IMR-90 (cell line): ENCODE measurements at regions not wholly inside any gene's neighbourhood (a gene's known extent, or its start where the extent isn't known, plus 50 kb on each side); places are given as distances from the start of the nearest gene placed in this dataset.

Experiments
- ATAC-seq: fragments of 200-7000 bp; cut with Tn5 transposase; 2 replicates; pipeline ENCODE4 v1.9.1; 2020; ENCODE audit warnings: low read depth, mild to moderate bottlenecking, moderate library complexity
- BruUV-seq: library from RNA; stranded (reverse); fragments of 400-500 nt; replicated peaks from 2 replicates; lab custom pipeline; 2021; lab: Mats Ljungman, UMichigan
- CTCF ChIA-PET: fragments of 300-600 bp; formaldehyde crosslinking; extraction: SDS; loops from one replicate; lab custom pipeline; 2021; ENCODE audit warnings: antibody characterized with exemption; lab: Yijun Ruan, JAX
- POLR2A ChIA-PET: fragments of 300-600 bp; sonication (Branson Sonifier 250); formaldehyde crosslinking; loops from one replicate; lab custom pipeline; 2022; ENCODE audit warnings: antibody characterized with exemption; ENCODE audit not compliant: unreplicated experiment; lab: Charles Lee
- DNase-seq: peaks from one replicate; pipeline ENCODE4 v3.0.0; 2013
- H2AFZ ChIP-seq: replicated peaks from 2 replicates; pipeline ENCODE3; 2013; ENCODE audit warnings: low read length, mild to moderate bottlenecking; ENCODE audit not compliant: poor library complexity
- H2AK5ac ChIP-seq: 2 replicates; pipeline ENCODE4 v1.6.1; 2013; ENCODE audit warnings: low read depth, low read length, inconsistent platforms
- H2AK9ac ChIP-seq: replicated peaks from 2 replicates; pipeline ENCODE3; 2013; ENCODE audit warnings: mild to moderate bottlenecking, low read depth, low read length, moderate library complexity; ENCODE audit not compliant: poor library complexity
- H2BK120ac ChIP-seq: 2 replicates; pipeline ENCODE4 v1.6.1; 2013; ENCODE audit warnings: low read depth, low read length, inconsistent platforms
- H2BK15ac ChIP-seq: 3 replicates; pipeline ENCODE4 v1.6.1; 2013; ENCODE audit warnings: low read depth, low read length, inconsistent platforms
- H2BK20ac ChIP-seq: 2 replicates; pipeline ENCODE4 v1.6.1; 2013; ENCODE audit warnings: low read depth, mild to moderate bottlenecking, inconsistent platforms, low read length, moderate library complexity
- H2BK5ac ChIP-seq: 2 replicates; pipeline ENCODE4 v1.6.1; 2013; ENCODE audit warnings: mild to moderate bottlenecking, low read depth, low read length, inconsistent platforms; ENCODE audit not compliant: poor library complexity, severe bottlenecking
- H3K14ac ChIP-seq: replicated peaks from 2 replicates; pipeline ENCODE4 v1.6.1; 2013; ENCODE audit warnings: low read depth, low read length, inconsistent platforms
- H3K18ac ChIP-seq: 2 replicates; pipeline ENCODE4 v1.6.1; 2013; ENCODE audit warnings: low read depth, low read length, control low read depth
- H3K23ac ChIP-seq: 2 replicates; pipeline ENCODE4 v1.6.1; 2013; ENCODE audit warnings: low read depth, low read length, inconsistent platforms
- H3K27ac ChIP-seq: 2 replicates; pipeline ENCODE4 v1.5.1; 2013; ENCODE audit warnings: mild to moderate bottlenecking, control low read depth, low read length; ENCODE audit not compliant: insufficient read depth
- H3K27me3 ChIP-seq: 2 replicates; pipeline ENCODE4 v1.6.1; 2013; ENCODE audit warnings: low read length; ENCODE audit not compliant: control insufficient read depth, insufficient read depth
- H3K36me3 ChIP-seq: 2 replicates; pipeline ENCODE4 v1.6.1; 2013; ENCODE audit warnings: low read length, mixed read lengths; ENCODE audit not compliant: control insufficient read depth, insufficient read depth
- H3K4ac ChIP-seq: 2 replicates; pipeline ENCODE4 v1.6.1; 2013; ENCODE audit warnings: low read depth, low read length, inconsistent platforms
- H3K4me1 ChIP-seq: 2 replicates; pipeline ENCODE4 v1.6.1; 2013; ENCODE audit warnings: low read length, mixed read lengths; ENCODE audit not compliant: control insufficient read depth, insufficient read depth
- H3K4me2 ChIP-seq: 2 replicates; pipeline ENCODE4 v1.6.1; 2013; ENCODE audit warnings: low read depth, mild to moderate bottlenecking, control low read depth, low read length, moderate library complexity
- H3K4me3 ChIP-seq: 2 replicates; pipeline ENCODE4 v1.5.1; 2013; ENCODE audit warnings: low read depth, mild to moderate bottlenecking, control low read depth, low read length, moderate library complexity; ENCODE audit not compliant: insufficient read depth
- H3K56ac ChIP-seq: 2 replicates; pipeline ENCODE4 v1.6.1; 2013; ENCODE audit warnings: low read length, inconsistent platforms; ENCODE audit not compliant: insufficient read depth; ENCODE audit errors: extremely low read depth
- H3K79me1 ChIP-seq, 2 experiments: 2 replicates each; pipeline ENCODE4 v1.6.1; 2013; ENCODE audit warnings: low read length in 2 of 2, inconsistent platforms in 1 of 2, low read depth in 1 of 2
- H3K9ac ChIP-seq: 2 replicates; pipeline ENCODE4 v1.6.1; 2013; ENCODE audit warnings: low read depth, low read length, control low read depth
- H3K9me1 ChIP-seq: 2 replicates; pipeline ENCODE4 v1.6.1; 2013; ENCODE audit warnings: low read length, inconsistent platforms; ENCODE audit not compliant: insufficient read depth
- H3K9me3 ChIP-seq: 2 replicates; pipeline ENCODE4 v1.6.1; 2013; ENCODE audit warnings: low read length; ENCODE audit not compliant: control insufficient read depth, insufficient read depth
- H4K20me1 ChIP-seq: 2 replicates; pipeline ENCODE4 v1.6.1; 2013; ENCODE audit warnings: low read length, inconsistent platforms; ENCODE audit not compliant: insufficient read depth
- H4K5ac ChIP-seq: 2 replicates; pipeline ENCODE4 v1.6.1; 2013; ENCODE audit warnings: mild to moderate bottlenecking, low read depth, low read length, control low read depth
- H4K8ac ChIP-seq, 2 experiments: 2 replicates each; pipeline ENCODE4 v1.6.1; 2013; ENCODE audit warnings: low read depth in 2 of 2, low read length in 2 of 2, control low read depth in 1 of 2, inconsistent platforms in 1 of 2
- H4K91ac ChIP-seq: 2 replicates; pipeline ENCODE4 v1.6.1; 2013; ENCODE audit warnings: low read depth, low read length, inconsistent platforms; ENCODE audit not compliant: insufficient read depth
- BHLHE40 ChIP-seq: fragments of 150-350 bp; IDR thresholded peaks from 2 replicates; pipeline ENCODE4 v1.6.1; 2016; ENCODE audit warnings: mild to moderate bottlenecking, low read depth, low read length
- CEBPB ChIP-seq: IDR thresholded peaks from 2 replicates; pipeline ENCODE4 v1.6.1; 2012; ENCODE audit warnings: low read depth, low read length, improper control_type of control experiment
- CHD1 ChIP-seq: IDR thresholded peaks from 2 replicates; pipeline ENCODE4 v1.6.1; 2012; ENCODE audit warnings: low read depth, low read length, improper control_type of control experiment
- CTCF ChIP-seq: conservative IDR thresholded peaks from 2 replicates; pipeline ENCODE4 v1.5.1; 2012; ENCODE audit warnings: mild to moderate bottlenecking, low read depth, low read length, improper control_type of control experiment
- FOS ChIP-seq: fragments of 150-350 bp; IDR thresholded peaks from 2 replicates; pipeline ENCODE4 v1.6.1; 2016; ENCODE audit warnings: low read depth, low read length
- MAFK ChIP-seq: IDR thresholded peaks from 2 replicates; pipeline ENCODE4 v1.6.1; 2012; ENCODE audit warnings: low read depth, low read length, improper control_type of control experiment
- MAZ ChIP-seq: IDR thresholded peaks from 2 replicates; pipeline ENCODE4 v1.6.1; 2012; ENCODE audit warnings: low read depth, mild to moderate bottlenecking, low read length, improper control_type of control experiment, moderate library complexity, borderline replicate concordance
- MXI1 ChIP-seq: IDR thresholded peaks from 2 replicates; pipeline ENCODE4 v1.6.1; 2012; ENCODE audit warnings: low read depth, mild to moderate bottlenecking, low read length, moderate library complexity, borderline replicate concordance
- NFE2L2 ChIP-seq: fragments of 150-350 bp; IDR thresholded peaks from 2 replicates; pipeline ENCODE4 v1.6.1; 2016; ENCODE audit warnings: low read depth, mild to moderate bottlenecking, low read length
- POLR2A ChIP-seq: IDR thresholded peaks from 2 replicates; pipeline ENCODE4 v1.6.1; 2012; ENCODE audit warnings: mild to moderate bottlenecking, low read depth, low read length
- RAD21 ChIP-seq: IDR thresholded peaks from 2 replicates; pipeline ENCODE4 v1.6.1; 2012; ENCODE audit warnings: low read length, improper control_type of control experiment
- RCOR1 ChIP-seq: IDR thresholded peaks from 2 replicates; pipeline ENCODE4 v1.6.1; 2012; ENCODE audit warnings: mild to moderate bottlenecking, low read length, improper control_type of control experiment; ENCODE audit not compliant: insufficient replicate concordance
- RFX5 ChIP-seq: IDR thresholded peaks from 2 replicates; pipeline ENCODE4 v1.8.0; 2012; ENCODE audit warnings: low read depth, mild to moderate bottlenecking, low read length, moderate library complexity
- SMC3 ChIP-seq: fragments of 150-350 bp; IDR thresholded peaks from 2 replicates; pipeline ENCODE4 v1.6.1; 2016; ENCODE audit warnings: low read depth, mild to moderate bottlenecking, antibody characterized with exemption, low read length, moderate library complexity
- WGBS, 2 experiments: methylation state at CpG; one replicate each; pipeline versions ENCODE4 v1.1.5 to v1.1.7; 2013; ENCODE audit warnings: missing lambda C conversion rate in 2 of 2; ENCODE audit not compliant: insufficient read length in 1 of 2; ENCODE audit errors: extremely low coverage in 2 of 2; 5-methylcytosine and 5-hydroxymethylcytosine counted together
- dilution Hi-C: fragments of 300-500 bp; cut with HindIII; formaldehyde crosslinking; loops from one replicate; pipeline ENCODE4 v1.14.3; 2018; ENCODE audit warnings: low sequenced_read_pairs; ENCODE audit not compliant: unreplicated experiment
- in situ Hi-C: fragments of 300-500 bp; cut with MboI; formaldehyde crosslinking; loops from 3 replicates; pipeline ENCODE4 v1.14.3; 2019; ENCODE audit warnings: low sequenced_read_pairs, inconsistent platforms, mixed read lengths
- intact Hi-C: fragments of 100-400 bp; cut with micrococcal nuclease; formaldehyde crosslinking; loops from 2 replicates; pipeline ENCODE4 v1.10.0; 2022
- TF ChIP-seq, protein P1 (sequence below): fragments of 150-350 bp; IDR thresholded peaks from 2 replicates; pipeline ENCODE4 v1.6.1; 2017; ENCODE audit warnings: mild to moderate bottlenecking, antibody characterized with exemption, low read length, low read depth
- TF ChIP-seq, protein P2 (sequence below): fragments of 150-350 bp; IDR thresholded peaks from 2 replicates; pipeline ENCODE4 v1.6.1; 2016; ENCODE audit warnings: low read depth, mild to moderate bottlenecking, low read length, moderate library complexity, borderline replicate concordance

DNA sequence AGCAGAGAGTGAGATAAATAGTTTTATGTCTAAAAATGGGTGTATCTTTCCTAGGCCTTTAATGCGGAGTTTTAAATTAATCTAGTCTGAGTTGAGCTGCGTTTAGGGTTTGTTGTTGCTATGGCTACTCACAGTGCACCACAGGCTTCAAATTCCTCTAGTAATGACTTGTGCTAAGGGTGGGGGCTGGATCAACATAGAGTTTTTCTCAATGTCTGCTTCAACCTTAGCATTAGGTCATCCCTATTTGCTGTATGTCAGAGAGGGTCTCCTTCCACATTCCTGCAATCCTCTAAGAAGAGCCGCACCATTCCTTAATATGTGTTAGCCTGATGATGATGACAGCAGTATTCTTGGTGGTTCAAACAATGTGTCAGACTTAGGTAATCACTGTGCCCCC is 465.6 kb upstream of the KIF2A start:
- Histone ChIP-seq H4K5ac (no peak overlapping the region), H3K9me3 (no peaks in the 10 kb centered on the region), H4K20me1 (no peaks in the 10 kb centered on the region), H3K14ac (no peak overlapping the region), H3K4me3 (no peak overlapping the region), H3K27ac (no peak overlapping the region), H3K4me1 (no peaks in the 10 kb centered on the region), H2AK9ac (no peak overlapping the region), H3K56ac (no peak overlapping the region), H2AFZ (no peak overlapping the region), H3K9ac (no peak overlapping the region), H4K91ac (no peak overlapping the region), H2BK5ac (no peak overlapping the region), H2BK20ac (no peak overlapping the region), H2BK120ac (no peak overlapping the region), H3K9me1 (no peaks in the 10 kb centered on the region), H3K23ac (no peak overlapping the region), H2AK5ac (no peak overlapping the region), H2BK15ac (no peak overlapping the region), H3K79me1 (no peaks in the 10 kb centered on the region), H3K27me3 (no peaks in the 10 kb centered on the region), H4K8ac (no peak overlapping the region), H3K4me2 (no peak overlapping the region), H3K4ac (no peak overlapping the region), H3K36me3 (no peaks in the 10 kb centered on the region), H3K18ac (no peak overlapping the region)
- ATAC-seq (no peak), DNase-seq (no peak)
- in situ Hi-C loops (no loop called here), intact Hi-C loops (no loop called here), dilution Hi-C loops (no loop called here)
- BruUV-seq = no TSS peak
- TF ChIP-seq CTCF = no peak
- no peak for TF ChIP-seq POLR2A
- no peak for TF ChIP-seq SMC3
- TF ChIP-seq RCOR1 = no peak
- TF ChIP-seq CHD1 = no peak
- no peak for TF ChIP-seq RFX5
- TF ChIP-seq FOS = no peak
- no peak for TF ChIP-seq NFE2L2
- TF ChIP-seq, protein P1, sequence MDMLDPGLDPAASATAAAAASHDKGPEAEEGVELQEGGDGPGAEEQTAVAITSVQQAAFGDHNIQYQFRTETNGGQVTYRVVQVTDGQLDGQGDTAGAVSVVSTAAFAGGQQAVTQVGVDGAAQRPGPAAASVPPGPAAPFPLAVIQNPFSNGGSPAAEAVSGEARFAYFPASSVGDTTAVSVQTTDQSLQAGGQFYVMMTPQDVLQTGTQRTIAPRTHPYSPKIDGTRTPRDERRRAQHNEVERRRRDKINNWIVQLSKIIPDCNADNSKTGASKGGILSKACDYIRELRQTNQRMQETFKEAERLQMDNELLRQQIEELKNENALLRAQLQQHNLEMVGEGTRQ = no peak
- no peak for TF ChIP-seq MAZ
- no peak for TF ChIP-seq BHLHE40
- no peak for TF ChIP-seq RAD21
- TF ChIP-seq CEBPB = no peak
- TF ChIP-seq, protein P2, sequence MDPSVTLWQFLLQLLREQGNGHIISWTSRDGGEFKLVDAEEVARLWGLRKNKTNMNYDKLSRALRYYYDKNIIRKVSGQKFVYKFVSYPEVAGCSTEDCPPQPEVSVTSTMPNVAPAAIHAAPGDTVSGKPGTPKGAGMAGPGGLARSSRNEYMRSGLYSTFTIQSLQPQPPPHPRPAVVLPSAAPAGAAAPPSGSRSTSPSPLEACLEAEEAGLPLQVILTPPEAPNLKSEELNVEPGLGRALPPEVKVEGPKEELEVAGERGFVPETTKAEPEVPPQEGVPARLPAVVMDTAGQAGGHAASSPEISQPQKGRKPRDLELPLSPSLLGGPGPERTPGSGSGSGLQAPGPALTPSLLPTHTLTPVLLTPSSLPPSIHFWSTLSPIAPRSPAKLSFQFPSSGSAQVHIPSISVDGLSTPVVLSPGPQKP = no peak
- no peak for TF ChIP-seq MXI1
- no peak for TF ChIP-seq MAFK
- CTCF ChIA-PET = interaction anchor here (0.7 kb wide), 1 partner anchor 51 kb away, joined by 9 read pairs; no protein-coding TSS in a partner anchor
- POLR2A ChIA-PET = no interaction called here
- WGBS, 2 experiments = no CpG with 5 or more reads among the region's 3 CpGs
